Hepatic stellate cell (primary cell): ENCODE measurements at regions not wholly inside any gene's neighbourhood (a gene's known extent, or its start where the extent isn't known, plus 50 kb on each side); places are given as distances from the start of the nearest gene placed in this dataset.
"Not testable (repeated sequence)": the region's sequence is repeated elsewhere in the genome, so short reads cannot be mapped to it uniquely, and the experiment has no call there.

Experiments
- DNase-seq: peaks from one replicate; pipeline ENCODE4 v3.0.0; 2011; ENCODE audit warnings: low spot score

GRCh38 chrX:7385131-7385530 lies 237.2 kb upstream of the PUDP start:
- no peak for DNase-seq

GRCh38 chrX:7378406-7378805 lies 230.5 kb upstream of the PUDP start:
- no peak for DNase-seq

- DNase-seq = peak; percentile 34
Measured at GRCh38 chrX:7372825-7373525, 225.0 kb upstream of the PUDP start.

- DNase-seq = no peak
Measured at GRCh38 chrX:7362111-7362510, 214.2 kb upstream of the PUDP start.

GRCh38 chrX:7351926-7352325 lies 204.0 kb upstream of the PUDP start:
- DNase-seq = peak; percentile 6

- no peak for DNase-seq
Measured at GRCh38 chrX:7347465-7347864, 199.5 kb upstream of the PUDP start.

- peak; percentile 7 for DNase-seq
Measured at GRCh38 chrX:7346021-7346420, 198.1 kb upstream of the PUDP start.

GRCh38 chrX:7343181-7343580 lies 195.2 kb upstream of the PUDP start:
- DNase-seq = no peak

- not testable (repeated sequence) for DNase-seq
Measured at GRCh38 chrX:7335816-7336362, 187.9 kb upstream of the PUDP start.

- DNase-seq = peak; percentile 29
Measured at GRCh38 chrX:7334253-7334935, 186.4 kb upstream of the PUDP start.

GRCh38 chrX:7330971-7331746 lies 183.2 kb upstream of the PUDP start:
- peak; percentile 36 for DNase-seq

- no peak for DNase-seq
Measured at GRCh38 chrX:7330556-7330955, 182.6 kb upstream of the PUDP start.

GRCh38 chrX:7318661-7319060 lies 170.7 kb upstream of the PUDP start:
- DNase-seq = no peak

- DNase-seq = no peak
Measured at GRCh38 chrX:7318241-7318640, 170.3 kb upstream of the PUDP start.

GRCh38 chrX:7316887-7317286 lies 168.9 kb upstream of the PUDP start:
- DNase-seq = no peak

- DNase-seq = no peak
Measured at GRCh38 chrX:7316280-7316679, 168.3 kb upstream of the PUDP start.

GRCh38 chrX:7314425-7314824 lies 166.5 kb upstream of the PUDP start:
- DNase-seq = no peak

- DNase-seq = no peak
Measured at GRCh38 chrX:7307720-7308119, 159.8 kb upstream of the PUDP start.

- DNase-seq = no peak
Measured at GRCh38 chrX:7294483-7294882, 146.5 kb upstream of the PUDP start.

GRCh38 chrX:7286168-7286837 lies 138.3 kb upstream of the PUDP start:
- DNase-seq = no peak

GRCh38 chrX:7285765-7286164 lies 137.8 kb upstream of the PUDP start:
- DNase-seq = no peak

GRCh38 chrX:7283741-7284140 lies 135.8 kb upstream of the PUDP start:
- no peak for DNase-seq
